ENCODE measurements at regions not wholly inside any gene's neighbourhood (a gene's known extent, or its start where the extent isn't known, plus 50 kb on each side); places are given as distances from the start of the nearest gene placed in this dataset.

DNA sequence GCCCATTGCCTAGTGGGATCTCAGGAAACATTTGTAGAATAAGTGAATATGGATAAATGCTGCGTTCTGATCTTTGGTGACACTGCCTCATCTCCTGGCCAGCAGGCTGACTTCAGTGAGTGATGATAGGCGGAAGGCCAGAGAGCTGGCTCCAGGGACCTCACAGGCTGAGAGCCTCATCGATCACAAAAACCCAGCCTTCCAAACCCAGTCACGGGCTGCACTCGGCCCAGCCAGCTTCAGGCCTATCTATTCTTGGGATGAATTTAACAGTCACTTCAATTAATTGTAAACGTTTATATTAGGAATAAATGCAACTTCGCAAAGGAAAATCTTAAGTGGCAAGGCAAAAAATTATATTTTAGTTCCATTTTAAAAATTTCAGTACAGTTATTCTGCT, 201.6 kb downstream of the IRX2 start:
- no peaks in the 10 kb centered on the region for H3K36me3 ChIP-seq (ENCODE audit: insufficient read depth, low read length)
- no peaks in the 10 kb centered on the region for H3K27me3 ChIP-seq (ENCODE audit: insufficient read depth, low read length)
- no peaks in the 10 kb centered on the region for H3K4me1 ChIP-seq (ENCODE audit: insufficient read depth, low read length, severe bottlenecking)
- no peak overlapping the region for H2AFZ ChIP-seq (ENCODE audit: low read length)
- no peaks in the 10 kb centered on the region for H4K20me1 ChIP-seq (ENCODE audit: insufficient read depth, low read length)
- no peak overlapping the region for H3K4me2 ChIP-seq (ENCODE audit: low read length)
- TF ChIP-seq, protein P1, sequence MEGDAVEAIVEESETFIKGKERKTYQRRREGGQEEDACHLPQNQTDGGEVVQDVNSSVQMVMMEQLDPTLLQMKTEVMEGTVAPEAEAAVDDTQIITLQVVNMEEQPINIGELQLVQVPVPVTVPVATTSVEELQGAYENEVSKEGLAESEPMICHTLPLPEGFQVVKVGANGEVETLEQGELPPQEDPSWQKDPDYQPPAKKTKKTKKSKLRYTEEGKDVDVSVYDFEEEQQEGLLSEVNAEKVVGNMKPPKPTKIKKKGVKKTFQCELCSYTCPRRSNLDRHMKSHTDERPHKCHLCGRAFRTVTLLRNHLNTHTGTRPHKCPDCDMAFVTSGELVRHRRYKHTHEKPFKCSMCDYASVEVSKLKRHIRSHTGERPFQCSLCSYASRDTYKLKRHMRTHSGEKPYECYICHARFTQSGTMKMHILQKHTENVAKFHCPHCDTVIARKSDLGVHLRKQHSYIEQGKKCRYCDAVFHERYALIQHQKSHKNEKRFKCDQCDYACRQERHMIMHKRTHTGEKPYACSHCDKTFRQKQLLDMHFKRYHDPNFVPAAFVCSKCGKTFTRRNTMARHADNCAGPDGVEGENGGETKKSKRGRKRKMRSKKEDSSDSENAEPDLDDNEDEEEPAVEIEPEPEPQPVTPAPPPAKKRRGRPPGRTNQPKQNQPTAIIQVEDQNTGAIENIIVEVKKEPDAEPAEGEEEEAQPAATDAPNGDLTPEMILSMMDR (IDR thresholded peaks at IDR 0.05; ENCODE audit: low read length): no peak
- no peak for TF ChIP-seq EZH2 (IDR thresholded peaks at IDR 0.05; ENCODE audit: borderline replicate concordance, low read length)
- H3F3A ChIP-seq (ENCODE audit: insufficient read depth, low read length): no peaks in the 10 kb centered on the region
- peaks cover 3% of the 10 kb centered on the region; the same call in 1 of the 2 replicates for H3K9me3 ChIP-seq (ENCODE audit: low read length)
- no peak overlapping the region for H3K4me3 ChIP-seq (ENCODE audit: low read depth, low read length, poor library complexity, severe bottlenecking)
- no peaks in the 10 kb centered on the region for H3K79me2 ChIP-seq (ENCODE audit: insufficient read depth, low read length)
- H3K9me2 ChIP-seq (ENCODE audit: low read depth, low read length): no peaks in the 10 kb centered on the region
- no peak overlapping the region for H3K9ac ChIP-seq (ENCODE audit: low read length)
- H3K27ac ChIP-seq (ENCODE audit: low read depth, low read length, poor library complexity, severe bottlenecking): no peak overlapping the region

DNA sequence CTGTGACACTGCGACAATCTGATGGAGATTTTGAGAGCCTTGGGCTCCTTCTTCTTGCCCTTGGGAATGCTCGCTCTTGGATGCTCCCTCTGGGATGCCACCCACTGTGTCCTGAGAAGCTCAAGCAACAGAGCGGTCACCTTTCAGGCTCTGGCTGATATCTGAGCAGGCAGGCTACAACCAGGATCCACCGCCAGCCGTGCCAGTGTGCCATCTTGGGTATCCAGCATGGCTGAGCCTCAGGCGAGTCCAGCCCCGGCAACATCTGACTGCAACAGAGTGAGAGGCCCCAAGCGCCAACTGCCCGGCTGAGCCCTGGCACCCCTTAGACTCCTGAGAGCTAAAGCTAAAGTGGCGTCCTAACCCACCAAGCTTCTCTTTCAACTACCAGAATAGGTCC, 202.1 kb downstream of the IRX2 start:
- Histone ChIP-seq H3K9me2 (ENCODE audit: low read depth, low read length) (no peaks in the 10 kb centered on the region), H3K4me1 (ENCODE audit: insufficient read depth, low read length, severe bottlenecking) (no peaks in the 10 kb centered on the region), H3K79me2 (ENCODE audit: insufficient read depth, low read length) (no peaks in the 10 kb centered on the region), H3K9me3 (ENCODE audit: low read length) (peaks cover 3% of the 10 kb centered on the region; the same call in 1 of the 2 replicates), H3F3A (ENCODE audit: insufficient read depth, low read length) (no peaks in the 10 kb centered on the region), H3K9ac (ENCODE audit: low read length) (no peak overlapping the region), H3K36me3 (ENCODE audit: insufficient read depth, low read length) (no peaks in the 10 kb centered on the region), H4K20me1 (ENCODE audit: insufficient read depth, low read length) (no peaks in the 10 kb centered on the region), H2AFZ (ENCODE audit: low read length) (no peak overlapping the region), H3K4me3 (ENCODE audit: low read depth, low read length, poor library complexity, severe bottlenecking) (no peak overlapping the region), H3K27me3 (ENCODE audit: insufficient read depth, low read length) (no peaks in the 10 kb centered on the region), H3K27ac (ENCODE audit: low read depth, low read length, poor library complexity, severe bottlenecking) (no peak overlapping the region), H3K4me2 (ENCODE audit: low read length) (no peak overlapping the region)
- TF ChIP-seq EZH2 (IDR thresholded peaks at IDR 0.05; ENCODE audit: borderline replicate concordance, low read length): no peak
- TF ChIP-seq, protein P1 (IDR thresholded peaks at IDR 0.05; ENCODE audit: low read length): no peak

DNA sequence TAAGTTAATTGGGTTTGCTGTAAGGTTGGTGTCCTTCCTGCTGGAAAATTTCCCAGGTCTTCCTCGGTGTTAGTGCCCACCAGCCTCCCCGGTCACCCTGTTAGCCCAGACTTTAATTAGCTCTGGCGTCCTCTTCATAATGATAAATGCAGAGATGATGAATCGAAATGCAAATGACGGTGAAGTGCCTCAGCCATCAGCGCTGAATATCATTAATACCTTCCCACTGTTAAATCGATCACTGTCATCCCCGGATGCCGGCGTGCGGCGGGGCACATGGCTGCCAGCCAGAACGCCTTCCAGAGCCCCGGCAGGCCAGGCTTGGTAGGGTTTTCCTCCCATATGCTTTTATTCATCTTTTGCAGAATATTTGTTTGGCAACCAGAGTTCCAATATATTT, 204.5 kb downstream of the IRX2 start:
- Histone ChIP-seq H4K20me1 (ENCODE audit: insufficient read depth, low read length) (no peaks in the 10 kb centered on the region), H3K4me3 (ENCODE audit: low read depth, low read length, poor library complexity, severe bottlenecking) (no peak overlapping the region), H3K27ac (ENCODE audit: low read depth, low read length, poor library complexity, severe bottlenecking) (no peak overlapping the region), H3K9me3 (ENCODE audit: low read length) (no peaks in the 10 kb centered on the region), H3K36me3 (ENCODE audit: insufficient read depth, low read length) (no peaks in the 10 kb centered on the region), H3K27me3 (ENCODE audit: insufficient read depth, low read length) (no peaks in the 10 kb centered on the region), H3F3A (ENCODE audit: insufficient read depth, low read length) (no peaks in the 10 kb centered on the region), H3K9ac (ENCODE audit: low read length) (no peak overlapping the region), H3K79me2 (ENCODE audit: insufficient read depth, low read length) (no peaks in the 10 kb centered on the region), H3K9me2 (ENCODE audit: low read depth, low read length) (no peaks in the 10 kb centered on the region), H3K4me2 (ENCODE audit: low read length) (no peak overlapping the region), H2AFZ (ENCODE audit: low read length) (no peak overlapping the region), H3K4me1 (ENCODE audit: insufficient read depth, low read length, severe bottlenecking) (no peaks in the 10 kb centered on the region)
- TF ChIP-seq, protein P1 (IDR thresholded peaks at IDR 0.05; ENCODE audit: low read length): no peak
- TF ChIP-seq EZH2 (IDR thresholded peaks at IDR 0.05; ENCODE audit: borderline replicate concordance, low read length): no peak

All from OCI-LY1 (cell line).